ENCODE measurements at regions not wholly inside any gene's neighbourhood (a gene's known extent, or its start where the extent isn't known, plus 50 kb on each side); places are given as distances from the start of the nearest gene placed in this dataset.

DNA sequence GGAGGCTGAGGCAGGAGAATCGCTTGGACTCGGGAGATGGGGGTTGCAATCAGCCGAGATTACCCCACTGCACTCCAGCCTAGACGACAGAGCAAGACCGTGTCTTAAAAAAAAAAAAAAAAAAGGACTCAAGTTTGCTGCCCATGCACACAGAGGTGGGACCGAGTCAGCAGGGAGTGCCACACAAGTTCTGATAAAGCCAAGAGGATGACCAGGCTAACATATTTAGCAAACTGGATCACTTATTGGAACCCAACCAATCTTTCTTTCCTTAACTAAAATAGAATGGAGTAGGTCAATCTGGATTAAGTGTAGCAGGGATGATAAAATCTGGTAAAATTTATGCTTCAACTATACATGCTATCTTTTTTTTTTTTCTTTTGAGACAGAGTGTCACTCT, 190.4 kb upstream of the FOXN3 start:
- peak; percentile 35 for DNase-seq (ENCODE audit: low spot score)

DNA sequence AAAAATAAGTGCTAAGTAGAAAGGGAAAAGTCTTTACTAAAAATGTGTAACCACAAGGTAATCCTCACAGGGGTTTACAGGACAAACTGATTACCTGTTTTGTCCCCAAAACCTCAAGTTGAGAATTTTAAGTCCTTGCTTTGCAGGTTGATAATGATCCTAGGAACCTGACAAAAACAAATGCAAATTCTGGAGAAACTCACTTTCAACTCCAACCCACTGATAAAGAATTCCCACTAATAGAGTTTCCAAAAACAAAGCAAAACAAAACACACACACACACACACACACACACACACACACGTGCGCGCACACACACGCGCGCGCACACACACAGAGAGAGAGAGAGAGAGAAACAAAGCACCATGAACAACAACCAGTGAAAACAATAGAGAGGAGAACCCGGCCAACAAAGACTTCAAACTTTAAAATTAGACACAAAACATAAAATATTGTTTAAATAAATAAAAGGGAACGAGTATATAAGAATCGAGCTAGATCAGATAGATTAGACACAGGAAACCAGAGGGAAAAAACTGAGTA, 187.0 kb upstream of the FOXN3 start:
- DNase-seq (ENCODE audit: low spot score) = no peak

GRCh38 chr14:89600950-89601826, 184.2 kb upstream of the FOXN3 start:
- peak; percentile 39 for DNase-seq (ENCODE audit: low spot score)

DNA sequence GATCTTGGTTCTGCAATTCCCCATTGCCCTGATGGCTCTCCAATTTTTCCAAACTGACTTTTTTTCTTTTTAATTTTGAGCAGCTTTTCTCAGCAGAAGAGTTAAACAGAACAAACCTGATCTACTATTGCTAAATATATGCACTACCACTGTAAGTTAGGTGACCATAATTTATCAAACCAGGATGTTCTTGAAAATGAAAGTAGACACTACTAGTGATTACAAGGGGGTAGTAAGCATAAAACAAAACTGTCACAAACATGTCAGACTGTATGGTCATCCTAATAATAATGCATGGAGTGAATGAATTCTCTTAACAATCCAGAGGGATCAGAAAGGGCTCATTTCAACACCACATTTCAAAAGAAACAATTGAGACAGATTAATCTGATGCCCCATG, 183.0 kb upstream of the FOXN3 start:
- DNase-seq (ENCODE audit: low spot score) = no peak

DNA sequence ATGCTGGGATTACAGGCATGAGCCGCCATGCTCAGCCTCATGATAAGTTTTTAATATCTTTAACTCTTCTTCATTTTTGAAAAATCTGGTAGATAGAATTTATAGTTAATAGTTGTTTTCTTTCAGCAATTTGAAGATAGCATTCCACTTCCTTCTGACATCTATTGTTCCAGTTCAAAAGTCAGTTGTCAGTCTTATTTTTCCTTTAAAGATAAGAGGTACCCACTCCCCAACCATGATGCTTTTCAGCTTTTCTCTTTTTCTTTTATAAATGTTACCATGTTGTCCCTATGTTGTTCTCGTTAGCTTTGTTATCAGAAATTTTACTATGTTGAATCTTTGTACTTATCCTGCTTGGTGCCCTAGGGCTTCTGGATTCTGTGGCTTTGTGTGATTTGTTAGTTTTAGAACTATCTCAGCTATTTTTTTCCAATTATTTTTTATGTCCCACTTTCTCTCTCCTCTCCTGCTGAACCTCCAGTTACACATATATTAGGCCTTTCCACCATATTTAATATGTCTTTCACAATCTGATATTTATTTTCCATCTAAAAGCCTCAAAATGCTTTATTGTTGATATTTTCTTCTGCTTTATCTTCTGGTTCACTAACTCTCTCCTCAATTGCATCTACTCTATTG, 181.6 kb upstream of the FOXN3 start:
- no peak for DNase-seq (ENCODE audit: low spot score)

DNA sequence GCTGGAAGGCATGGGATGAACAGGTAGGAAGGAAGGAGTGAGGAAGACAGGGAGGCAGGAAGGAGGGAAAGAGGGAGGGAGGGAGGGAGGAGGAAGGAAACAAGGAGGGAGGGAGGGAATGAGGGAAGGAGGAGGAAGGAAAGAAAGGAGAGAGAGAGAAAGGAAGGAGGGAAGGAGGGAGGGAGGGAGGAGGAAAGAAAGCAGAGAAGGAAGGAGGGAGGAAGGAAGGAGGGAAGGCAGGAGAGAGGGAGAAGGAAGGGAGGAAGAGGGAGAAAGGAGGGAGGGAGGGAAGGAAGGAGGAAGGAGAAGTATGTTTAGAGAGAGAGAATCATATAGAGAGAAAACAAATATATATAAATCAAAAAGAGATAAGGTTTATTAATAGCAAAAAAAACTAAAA, 175.9 kb upstream of the FOXN3 start:
- no peak for DNase-seq (ENCODE audit: low spot score)

DNA sequence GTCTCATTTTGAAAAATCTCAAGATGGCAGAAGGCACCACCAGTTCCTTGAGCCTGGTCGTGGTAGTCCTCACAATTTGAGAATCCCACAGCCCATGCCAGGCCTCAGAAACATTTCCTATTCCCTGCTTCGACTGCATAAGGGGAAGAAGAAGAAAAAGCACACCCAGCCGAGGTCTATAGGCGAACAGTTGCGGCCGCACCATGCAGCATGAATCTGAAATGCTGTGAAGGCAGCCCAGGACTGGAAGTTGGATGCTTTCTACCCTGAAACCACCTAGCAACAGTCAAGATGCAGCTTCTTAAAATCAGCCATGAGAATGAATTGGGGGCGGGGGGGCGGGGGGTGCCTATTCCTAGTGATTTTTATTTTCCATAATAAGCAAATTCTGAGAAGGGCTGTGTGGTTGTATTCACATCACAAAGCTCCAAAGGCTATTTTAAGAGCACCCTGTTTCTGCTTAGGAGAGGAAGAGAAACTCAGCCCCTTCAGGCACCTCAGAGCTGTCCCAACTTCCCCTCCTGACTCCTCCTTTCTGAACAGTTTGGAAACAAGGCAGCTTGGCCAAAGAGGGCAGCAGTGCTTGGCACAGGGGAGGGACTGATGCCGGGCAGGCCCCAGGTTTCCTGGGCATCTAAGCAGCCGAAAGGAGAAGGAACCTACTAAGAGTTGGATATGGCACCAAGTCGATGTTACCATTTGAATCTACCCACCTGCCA, 172.5 kb upstream of the FOXN3 start:
- DNase-seq (ENCODE audit: low spot score) = no peak

DNA sequence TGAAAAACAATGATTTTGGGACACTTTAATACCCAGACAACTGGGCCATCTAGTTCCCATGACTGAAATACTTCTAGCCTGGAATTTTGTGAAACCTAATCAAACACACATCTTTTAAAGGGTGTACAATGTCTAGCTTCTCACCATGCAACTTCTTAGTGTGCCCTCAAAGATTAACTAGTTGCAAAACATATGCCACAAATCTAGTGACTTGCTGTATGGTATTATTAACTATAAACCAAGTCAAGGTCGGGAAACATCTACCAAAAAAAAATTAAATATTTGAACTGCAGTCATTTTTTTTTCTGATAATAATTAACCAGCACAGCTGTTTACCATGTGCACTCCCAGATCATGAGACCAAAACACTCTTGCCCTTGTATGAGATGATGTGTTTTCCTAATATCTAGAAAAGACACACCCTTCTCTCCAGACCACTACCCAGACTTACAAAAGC, 171.8 kb upstream of the FOXN3 start:
- no peak for DNase-seq (ENCODE audit: low spot score)

- DNase-seq (ENCODE audit: low spot score) = no peak
Measured at GRCh38 chr14:89588016-89588415, 171.0 kb upstream of the FOXN3 start.

GRCh38 chr14:89587136-89587420, 170.0 kb upstream of the FOXN3 start:
- DNase-seq (ENCODE audit: low spot score) = no peak

DNA sequence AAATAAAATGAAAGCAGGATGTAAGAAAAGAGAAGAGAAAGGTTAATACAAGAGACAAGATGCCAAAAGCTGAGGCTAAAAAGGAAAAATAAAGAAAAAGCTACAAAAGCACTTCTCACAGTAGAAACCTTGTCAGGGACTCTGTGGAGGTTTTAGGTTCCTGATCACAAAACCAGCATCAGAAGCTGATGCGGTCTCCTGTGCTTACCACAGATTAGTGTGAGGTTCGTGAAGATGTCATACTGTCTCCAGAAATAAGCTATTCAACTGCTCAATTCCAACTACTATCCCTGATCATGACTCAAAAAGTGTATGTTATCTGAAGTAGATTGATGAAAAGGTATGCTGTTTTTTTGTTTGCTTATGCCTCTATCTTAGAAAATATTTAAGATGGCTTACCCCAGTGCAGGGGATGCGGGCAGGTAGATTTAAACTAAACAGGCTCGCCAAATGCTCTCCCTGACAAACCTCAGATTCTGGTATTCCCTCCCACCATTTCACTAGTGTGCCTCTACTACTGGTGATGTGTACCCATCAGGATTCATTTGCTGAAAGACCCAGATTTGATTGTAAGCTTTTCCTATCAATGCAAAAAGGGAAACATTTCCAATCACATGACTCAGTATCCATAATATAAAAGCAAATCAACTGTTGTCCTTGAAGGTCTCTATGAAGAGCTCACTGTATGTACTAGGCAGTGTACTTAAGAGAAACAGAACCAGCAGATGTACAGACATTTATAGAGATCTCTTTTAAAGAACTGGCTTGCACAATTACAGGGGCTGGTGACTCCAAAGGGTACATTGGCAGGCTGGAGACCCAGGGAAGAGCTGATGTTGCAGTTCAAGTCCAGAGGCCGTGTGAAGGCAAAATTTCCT, 169.5 kb upstream of the FOXN3 start:
- DNase-seq (ENCODE audit: low spot score) = no peak

DNA sequence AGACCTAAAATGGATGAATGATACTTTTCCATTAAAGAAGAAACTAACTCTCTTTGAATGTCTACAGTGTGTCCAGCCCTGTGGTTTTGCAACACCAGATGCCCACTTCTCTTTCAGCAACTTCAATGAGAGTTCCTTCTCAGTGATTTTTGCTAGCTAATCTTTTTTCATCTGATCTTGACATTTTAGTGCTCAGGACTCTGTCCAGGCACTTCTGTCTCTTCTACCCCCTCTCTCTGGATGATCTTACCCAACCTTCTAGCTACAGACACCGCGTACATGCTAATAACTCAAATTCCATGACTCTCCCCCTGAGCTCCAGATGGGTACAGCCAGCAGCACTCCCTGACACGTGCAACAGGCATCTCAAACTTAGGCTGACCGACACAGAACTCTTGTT, 161.1 kb upstream of the FOXN3 start:
- no peak for DNase-seq (ENCODE audit: low spot score)

DNA sequence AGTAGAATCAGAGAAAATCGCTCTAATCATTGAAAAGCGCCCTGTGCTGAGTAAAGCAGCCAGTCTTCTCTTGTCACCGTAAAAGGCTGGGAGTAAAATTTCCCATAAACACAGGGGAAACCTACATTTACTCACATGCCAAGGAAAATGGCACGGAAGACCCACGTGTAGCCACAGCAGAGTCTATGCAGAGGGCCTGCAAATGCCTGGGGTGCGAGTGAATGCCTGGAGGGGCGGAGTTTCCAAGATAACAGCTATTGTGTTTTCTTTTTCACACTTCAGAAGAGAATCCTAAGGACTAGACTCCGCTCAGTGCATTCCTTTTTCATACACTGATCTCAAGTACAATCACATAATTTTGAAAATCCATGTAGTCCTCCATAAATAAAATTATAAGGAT, 159.9 kb upstream of the FOXN3 start:
- no peak for DNase-seq (ENCODE audit: low spot score)

- no peak for DNase-seq (ENCODE audit: low spot score)
Measured at GRCh38 chr14:89576145-89576927, 159.3 kb upstream of the FOXN3 start.

- DNase-seq (ENCODE audit: low spot score) = no peak
Measured at GRCh38 chr14:89575386-89576061, 158.5 kb upstream of the FOXN3 start.

GRCh38 chr14:89574420-89574819, 157.4 kb upstream of the FOXN3 start:
- no peak for DNase-seq (ENCODE audit: low spot score)

- no peak for DNase-seq (ENCODE audit: low spot score)
Measured at GRCh38 chr14:89573399-89573657, 156.3 kb upstream of the FOXN3 start.

DNA sequence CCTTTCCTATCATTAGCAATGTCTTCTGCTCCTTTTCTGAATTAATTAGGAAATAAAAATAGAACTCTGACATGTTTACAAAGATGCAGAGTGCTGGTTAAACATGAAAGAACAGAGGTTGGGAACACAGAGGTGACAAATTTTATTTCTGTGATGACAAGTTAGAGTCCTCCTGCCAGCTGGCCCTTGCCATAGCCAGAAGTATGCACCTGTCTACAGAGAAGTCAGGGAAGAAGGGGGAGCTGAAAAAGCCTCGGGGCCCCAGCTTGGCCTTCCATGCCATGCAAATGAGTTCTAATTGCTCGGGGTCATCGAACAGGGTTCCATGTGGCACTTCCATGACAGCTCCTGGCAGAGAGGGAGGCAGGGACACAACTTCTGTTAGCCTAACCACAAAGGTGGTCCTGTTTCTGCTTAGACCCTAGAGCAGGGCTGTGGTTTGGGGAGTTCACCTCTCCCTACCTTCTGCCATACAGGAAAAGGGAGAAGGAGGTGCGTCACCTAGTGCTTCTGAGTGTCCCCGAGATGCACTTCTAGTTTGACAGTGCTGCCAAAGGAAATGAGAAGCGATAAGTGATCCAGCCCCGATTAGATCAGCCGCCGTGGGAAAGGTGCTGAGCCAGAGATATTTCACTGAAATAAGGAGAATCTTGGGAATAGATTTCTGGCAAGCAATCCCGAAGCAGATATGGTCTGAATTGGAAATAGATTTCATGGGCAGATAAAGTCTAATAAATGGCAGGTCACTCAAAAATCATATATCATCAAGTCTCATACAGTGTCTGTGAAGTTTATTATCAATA, 155.8 kb upstream of the FOXN3 start:
- no peak for DNase-seq (ENCODE audit: low spot score)

GRCh38 chr14:89571491-89571890, 154.5 kb upstream of the FOXN3 start:
- DNase-seq (ENCODE audit: low spot score) = no peak
